HepG2 (cell line): ENCODE measurements at regions not wholly inside any gene's neighbourhood (a gene's known extent, or its start where the extent isn't known, plus 50 kb on each side); places are given as distances from the start of the nearest gene placed in this dataset.

ENCODE experiments used
- ATF7 ChIP-seq, 2 experiments: fragments of 450-650 bp in 1 of 2; sonication (generic) in 1 of 2; formaldehyde crosslinking in 1 of 2; IDR thresholded peaks; 2 replicates each; pipeline versions ENCODE4 v1.4.0 to v1.6.1; 2016 to 2020; ENCODE audit warnings: antibody characterized with exemption in 1 of 2, mild to moderate bottlenecking in 1 of 2, missing genetic modification reagents in 1 of 2
- FOXM1 ChIP-seq: sonication (generic); formaldehyde crosslinking; IDR thresholded peaks from 2 replicates; pipeline ENCODE4 v1.5.0; 2020; ENCODE audit warnings: missing genetic modification reagents
- HCFC1 ChIP-seq: fragments of 150-350 bp; IDR thresholded peaks from 2 replicates; pipeline ENCODE4 v1.6.1; 2014; ENCODE audit warnings: low read depth, low read length
- HHEX ChIP-seq: IDR thresholded peaks from 2 replicates; pipeline ENCODE4 v1.6.1; 2016; ENCODE audit warnings: control low read depth
- KLF15 ChIP-seq: sonication (generic); formaldehyde crosslinking; IDR thresholded peaks from 2 replicates; pipeline ENCODE4 v1.8.1; 2023; ENCODE audit warnings: borderline replicate concordance, mild to moderate bottlenecking, inconsistent platforms, missing genetic modification reagents, mixed read lengths
- MXI1 ChIP-seq: IDR thresholded peaks from 3 replicates; pipeline ENCODE4 v1.6.1; 2012; ENCODE audit warnings: low read depth, low read length, inconsistent platforms, borderline replicate concordance
- NFYC ChIP-seq: IDR thresholded peaks from 2 replicates; pipeline ENCODE4 v1.6.1; 2016; ENCODE audit warnings: missing genetic modification reagents, missing compliant biosample characterization
- POLR2A ChIP-seq, 2 experiments: IDR thresholded peaks; 2 replicates each; pipeline ENCODE4 v1.6.1; 2011; ENCODE audit warnings: low read depth in 2 of 2, low read length in 2 of 2, mild to moderate bottlenecking in 1 of 2, moderate library complexity in 1 of 2; ENCODE audit not compliant: insufficient read depth in 1 of 2
- RFX3 ChIP-seq: IDR thresholded peaks from 2 replicates; pipeline ENCODE4 v1.6.1; 2016; ENCODE audit warnings: missing biosample characterization, missing genetic modification reagents
- RFX5 ChIP-seq: IDR thresholded peaks from 2 replicates; pipeline ENCODE4 v1.6.1; 2011; ENCODE audit warnings: low read depth, low read length, improper control_type of control experiment
- ZNF776 ChIP-seq: sonication (generic); formaldehyde crosslinking; IDR thresholded peaks from 2 replicates; pipeline ENCODE4 v1.4.0; 2020; ENCODE audit warnings: mild to moderate bottlenecking, missing genetic modification reagents
- TF ChIP-seq, protein P1 (sequence below): sonication (generic); formaldehyde crosslinking; IDR thresholded peaks from 2 replicates; pipeline ENCODE4 v1.5.0; 2020; ENCODE audit warnings: mild to moderate bottlenecking, missing genetic modification reagents, moderate library complexity

- TF ChIP-seq, protein P1, sequence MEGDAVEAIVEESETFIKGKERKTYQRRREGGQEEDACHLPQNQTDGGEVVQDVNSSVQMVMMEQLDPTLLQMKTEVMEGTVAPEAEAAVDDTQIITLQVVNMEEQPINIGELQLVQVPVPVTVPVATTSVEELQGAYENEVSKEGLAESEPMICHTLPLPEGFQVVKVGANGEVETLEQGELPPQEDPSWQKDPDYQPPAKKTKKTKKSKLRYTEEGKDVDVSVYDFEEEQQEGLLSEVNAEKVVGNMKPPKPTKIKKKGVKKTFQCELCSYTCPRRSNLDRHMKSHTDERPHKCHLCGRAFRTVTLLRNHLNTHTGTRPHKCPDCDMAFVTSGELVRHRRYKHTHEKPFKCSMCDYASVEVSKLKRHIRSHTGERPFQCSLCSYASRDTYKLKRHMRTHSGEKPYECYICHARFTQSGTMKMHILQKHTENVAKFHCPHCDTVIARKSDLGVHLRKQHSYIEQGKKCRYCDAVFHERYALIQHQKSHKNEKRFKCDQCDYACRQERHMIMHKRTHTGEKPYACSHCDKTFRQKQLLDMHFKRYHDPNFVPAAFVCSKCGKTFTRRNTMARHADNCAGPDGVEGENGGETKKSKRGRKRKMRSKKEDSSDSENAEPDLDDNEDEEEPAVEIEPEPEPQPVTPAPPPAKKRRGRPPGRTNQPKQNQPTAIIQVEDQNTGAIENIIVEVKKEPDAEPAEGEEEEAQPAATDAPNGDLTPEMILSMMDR (CRISPR knock-in tag) = no peak
- TF ChIP-seq ZNF776 (CRISPR knock-in tag) = no peak
- no peak for TF ChIP-seq HCFC1
- TF ChIP-seq POLR2A (IDR thresholded peaks at IDR 0.05; ENCODE audit: insufficient read depth in 1 of 2, low read depth in 2 of 2, low read length in 2 of 2) = no peak
- TF ChIP-seq MXI1 = no peak
- TF ChIP-seq FOXM1 (CRISPR knock-in tag) = no peak
- no peak for TF ChIP-seq RFX3 (CRISPR knock-in tag)
- no peak for TF ChIP-seq KLF15 (CRISPR knock-in tag)
- no peak for TF ChIP-seq ATF7 (IDR thresholded peaks at IDR 0.05)
- no peak for TF ChIP-seq ATF7 (CRISPR knock-in tag; IDR thresholded peaks at IDR 0.05)
- no peak for TF ChIP-seq RFX5
- TF ChIP-seq HHEX (CRISPR knock-in tag) = no peak
- TF ChIP-seq NFYC (CRISPR knock-in tag) = no peak
Measured at GRCh38 chr6:139713900-139714506, 339.6 kb upstream of the CITED2 start.
